HT-29 (cell line): ENCODE measurements at regions not wholly inside any gene's neighbourhood (a gene's known extent, or its start where the extent isn't known, plus 50 kb on each side); places are given as distances from the start of the nearest gene placed in this dataset.

Source experiments
- DNase-seq: peaks from one replicate; pipeline ENCODE4 v3.0.0-alpha.2; 2015; ENCODE audit warnings: low spot score

GRCh38 chr18:56173542-56174220 lies 464.7 kb downstream of the TXNL1 start:
- DNase-seq: no peak

GRCh38 chr18:56172527-56172926 lies 465.9 kb downstream of the TXNL1 start:
- no peak for DNase-seq

- no peak for DNase-seq
Observed at GRCh38 chr18:56171848-56172247, 466.5 kb downstream of the TXNL1 start.

GRCh38 chr18:56168049-56168781 lies 470.2 kb downstream of the TXNL1 start:
- peak; percentile 36 for DNase-seq

- DNase-seq: no peak
Observed at GRCh38 chr18:56167366-56167765, 471.0 kb downstream of the TXNL1 start.

- DNase-seq: no peak
Observed at GRCh38 chr18:56166914-56167313, 471.5 kb downstream of the TXNL1 start.

DNA sequence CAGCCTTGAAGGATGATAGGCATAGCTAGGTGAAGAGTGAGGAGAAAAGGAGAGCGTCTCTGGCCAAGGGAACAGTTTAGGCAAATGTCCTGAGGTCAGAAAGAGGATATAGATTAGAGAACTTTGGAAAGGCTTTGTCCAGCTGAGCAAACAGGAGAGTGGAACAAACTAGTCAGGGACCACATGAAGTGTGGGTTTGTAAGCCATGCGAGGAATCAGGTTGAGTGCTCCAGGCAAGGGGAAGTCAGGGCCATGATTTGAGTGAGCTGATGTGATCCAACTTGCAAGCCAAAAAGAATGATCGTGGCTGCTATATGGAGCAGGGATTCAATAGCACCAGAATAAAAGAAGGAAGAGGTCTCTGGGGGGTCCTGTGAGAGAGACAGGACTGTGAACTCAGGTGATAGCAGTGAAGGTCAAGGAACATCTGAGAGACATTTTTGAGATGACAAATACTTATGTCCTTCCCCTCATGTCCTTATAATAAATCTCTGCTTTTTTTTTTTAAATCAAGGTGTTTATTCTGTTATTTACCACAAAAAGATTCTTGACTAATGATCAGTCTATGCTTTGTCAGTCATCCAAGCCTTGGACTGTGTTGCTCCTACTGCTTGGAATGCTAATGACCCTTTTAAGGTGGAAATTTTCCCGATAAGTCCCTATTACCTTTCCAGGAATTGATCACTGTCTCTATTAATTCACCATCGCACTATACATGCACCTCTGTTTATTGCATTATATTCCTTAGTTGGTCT lies 472.6 kb downstream of the TXNL1 start:
- DNase-seq: no peak

DNA sequence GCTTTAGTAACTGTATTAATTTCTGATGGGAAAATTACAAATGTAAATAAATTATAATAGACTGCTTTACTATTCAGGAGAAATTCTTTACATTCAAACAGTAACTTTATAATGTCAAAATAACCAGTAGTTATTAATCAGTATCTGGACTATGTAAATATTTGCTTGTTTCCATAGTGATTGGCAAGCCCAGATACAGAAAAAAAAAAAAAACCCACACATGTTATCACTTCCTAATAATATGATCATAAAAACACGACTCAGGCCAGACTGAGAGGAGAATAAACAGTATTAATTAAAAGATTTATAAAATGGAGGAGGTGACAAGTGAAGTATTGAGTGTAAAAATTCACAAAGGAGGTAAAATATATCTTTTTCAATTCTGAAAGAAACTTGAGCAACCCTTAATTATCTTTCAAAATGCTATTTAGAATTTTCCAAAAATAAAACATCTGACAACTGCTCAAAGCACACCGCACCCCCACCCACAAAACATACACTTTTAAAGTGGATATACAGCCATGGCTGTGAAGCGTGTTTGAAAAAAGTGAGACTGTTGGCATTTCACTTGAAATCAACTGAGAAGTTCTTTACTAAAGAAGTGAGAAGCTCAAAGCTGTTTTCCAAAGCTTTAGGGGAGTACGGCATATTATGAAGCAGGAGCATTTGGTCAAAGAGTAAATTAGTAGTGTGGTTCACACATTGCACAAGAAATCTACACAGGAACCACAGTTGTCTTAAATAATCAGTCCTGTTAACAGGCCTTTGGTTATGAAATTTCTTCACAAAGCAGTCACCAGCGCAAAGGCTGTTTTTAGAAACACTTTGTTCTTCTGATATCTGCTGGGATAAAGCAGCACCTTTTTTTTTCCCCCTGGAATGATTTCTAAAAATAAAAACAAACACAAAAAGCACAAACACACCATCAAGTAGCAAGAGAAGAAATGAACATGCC lies 475.8 kb downstream of the TXNL1 start:
- DNase-seq: peak; percentile 34

- peak; percentile 26 for DNase-seq
Observed at GRCh38 chr18:56161566-56162260, 476.7 kb downstream of the TXNL1 start.

DNA sequence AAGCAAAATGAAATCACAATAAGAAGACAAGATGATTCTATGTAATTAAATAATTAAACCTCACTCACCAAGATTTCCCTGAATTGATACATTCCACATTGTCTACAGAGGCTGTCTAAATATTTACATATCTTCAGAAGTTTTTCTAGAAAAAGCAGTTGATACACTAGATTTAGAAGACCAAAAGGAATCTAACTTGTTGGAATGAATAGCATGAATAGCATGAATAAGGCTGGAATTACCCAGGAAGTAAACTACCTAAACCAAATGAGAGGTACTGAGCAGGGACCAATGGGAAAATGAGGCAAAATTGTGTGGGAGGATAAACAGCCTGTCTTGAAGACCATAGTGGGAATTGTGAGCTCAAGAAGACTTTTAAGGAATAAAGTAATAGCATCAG lies 479.7 kb downstream of the TXNL1 start:
- no peak for DNase-seq

DNA sequence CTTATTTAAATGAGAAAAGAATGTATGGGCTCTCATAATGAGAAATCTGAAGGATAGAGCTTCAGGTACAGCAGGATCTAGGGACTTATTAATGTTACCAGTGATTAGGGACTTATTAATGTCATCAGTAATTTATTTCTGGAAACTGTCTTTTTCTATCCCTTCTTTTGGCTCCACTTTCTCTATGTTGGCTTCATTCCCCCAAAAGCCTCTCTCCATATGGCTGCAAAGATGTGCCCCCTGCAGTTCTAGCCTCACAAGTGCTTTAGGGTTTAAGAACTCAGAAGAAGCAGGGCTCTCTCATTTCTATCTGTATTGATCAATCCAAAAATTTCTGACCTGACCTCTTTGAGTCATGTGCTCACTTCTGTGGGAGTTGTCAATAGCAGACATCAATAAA lies 480.9 kb downstream of the TXNL1 start:
- no peak for DNase-seq

DNA sequence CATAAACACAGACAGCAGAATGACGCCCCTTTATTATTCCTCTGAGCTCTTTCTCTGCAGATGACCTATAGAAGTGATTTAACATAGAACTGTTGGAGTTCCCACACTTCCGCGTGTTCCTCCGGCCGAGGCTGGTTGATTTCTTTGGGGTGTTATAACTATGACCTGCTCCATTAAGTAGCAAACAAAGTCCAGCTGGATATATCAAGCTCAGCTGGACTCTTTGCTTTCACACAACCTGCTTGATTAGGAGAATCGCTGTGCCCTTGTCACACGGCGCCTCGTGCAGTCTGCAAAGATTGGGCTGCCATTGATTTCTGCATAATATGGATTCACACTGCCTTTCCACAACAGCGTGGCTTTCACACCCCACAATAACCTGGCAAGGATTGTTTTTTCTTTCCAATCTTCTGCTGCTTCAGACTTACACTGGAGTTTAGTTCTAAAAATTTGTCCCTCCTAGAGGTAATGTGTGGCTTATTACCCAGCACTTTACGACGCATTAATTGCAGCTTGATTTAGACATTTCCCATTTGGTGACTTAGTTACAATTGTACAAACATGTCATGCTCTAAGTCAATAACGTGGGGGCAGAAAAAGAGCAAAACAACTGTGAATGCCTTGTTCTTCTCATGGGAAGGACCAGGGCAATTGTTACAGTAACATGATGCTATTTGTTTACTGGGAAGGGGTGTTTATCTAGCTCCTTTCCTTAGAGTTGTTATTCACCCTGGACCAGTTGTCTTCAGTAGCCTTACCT lies 485.7 kb downstream of the TXNL1 start:
- DNase-seq: no peak

GRCh38 chr18:56148373-56148772 lies 490.0 kb downstream of the TXNL1 start:
- DNase-seq: no peak

DNA sequence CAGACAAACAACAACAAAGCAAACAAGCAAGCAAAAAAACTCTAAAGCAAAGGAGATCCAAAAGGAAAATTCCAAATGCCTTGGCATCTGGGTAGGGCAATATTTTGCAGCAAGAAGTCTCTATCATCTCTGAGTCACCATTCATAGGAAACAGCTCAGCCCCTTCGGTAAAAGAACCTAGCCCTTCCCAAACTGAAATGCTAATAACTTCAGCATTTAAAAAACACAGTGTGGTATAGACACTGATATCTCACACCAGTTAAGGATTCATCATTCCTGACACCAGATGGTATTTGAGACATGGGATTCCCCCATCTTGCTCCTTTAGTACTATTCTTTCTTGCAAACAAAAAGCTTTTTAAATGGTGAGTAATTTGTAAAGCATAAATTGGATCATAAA lies 491.8 kb downstream of the TXNL1 start:
- DNase-seq: no peak

DNA sequence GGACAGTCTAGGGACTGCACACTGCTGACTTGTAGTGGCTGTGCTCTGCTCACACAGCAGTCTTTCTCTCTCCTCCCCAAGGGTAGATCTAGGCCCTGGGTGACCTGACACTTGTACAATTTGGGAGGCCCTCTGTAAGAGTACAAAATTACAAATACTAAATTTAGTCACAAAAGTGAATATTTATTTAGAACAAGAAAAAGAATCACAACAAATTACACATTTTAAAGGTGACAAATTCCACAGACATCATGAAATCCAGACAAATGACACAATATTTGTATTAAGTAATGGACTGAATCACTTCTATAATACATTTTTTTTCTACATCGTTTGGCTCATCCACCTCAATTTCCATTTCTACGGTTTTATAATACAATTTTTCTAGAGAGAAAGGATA lies 496.4 kb downstream of the TXNL1 start:
- DNase-seq: no peak

GRCh38 chr18:56139792-56140254 lies 498.6 kb downstream of the TXNL1 start:
- no peak for DNase-seq

GRCh38 chr18:56139372-56139771 lies 499.0 kb downstream of the TXNL1 start:
- DNase-seq: no peak

DNA sequence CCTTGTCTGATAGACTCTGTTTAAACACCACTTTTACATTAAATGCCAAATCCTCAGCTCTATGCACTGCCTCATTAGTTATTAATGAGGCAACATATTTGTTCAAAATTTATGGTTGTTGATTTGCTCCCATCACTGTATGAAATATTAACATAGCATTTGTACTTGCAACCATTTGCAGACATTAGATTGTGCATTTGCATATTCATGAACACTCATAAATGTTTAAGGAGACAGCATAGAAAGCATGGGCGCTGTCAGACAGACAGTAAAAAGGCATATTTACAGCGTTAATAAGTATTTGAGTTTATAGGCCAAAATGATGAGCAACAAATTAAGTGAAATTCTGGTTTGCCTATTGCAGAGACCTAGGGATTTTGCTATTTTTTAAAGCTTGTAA lies 502.3 kb downstream of the TXNL1 start:
- no peak for DNase-seq

DNA sequence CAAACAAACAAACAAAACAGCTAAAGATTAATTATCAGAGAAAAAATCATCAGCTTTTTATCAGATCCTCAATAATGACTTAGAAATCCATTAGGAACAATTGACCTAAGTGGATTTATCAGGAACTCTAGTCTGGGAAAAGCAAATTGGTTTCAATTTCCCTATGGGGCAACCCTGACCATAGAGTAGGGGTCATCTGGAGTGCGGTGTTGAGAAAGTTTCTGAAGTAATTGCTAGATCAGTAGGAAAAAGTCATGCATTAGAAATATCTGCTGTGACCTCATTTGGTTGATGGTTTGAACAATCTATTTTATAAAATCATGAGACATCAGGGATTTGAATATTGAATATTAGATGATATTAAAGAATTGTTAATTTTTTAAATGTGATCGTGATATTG lies 507.9 kb downstream of the TXNL1 start:
- DNase-seq: no peak
